ENCODE measurements at regions not wholly inside any gene's neighbourhood (a gene's known extent, or its start where the extent isn't known, plus 50 kb on each side); places are given as distances from the start of the nearest gene placed in this dataset.

GRCh38 chr18:71388148-71388547 is 1099.3 kb downstream of the SOCS6 start:
- no peak for TF ChIP-seq CTCF (IDR thresholded peaks at IDR 0.05; ENCODE audit: poor library complexity)
- no peak for TF ChIP-seq EZH2 (IDR thresholded peaks at IDR 0.05; ENCODE audit: borderline replicate concordance)
- TF ChIP-seq EZH2phosphoT487 (IDR thresholded peaks at IDR 0.05; ENCODE audit: low read depth, severe bottlenecking, unreplicated experiment): no peak
